NCI-H1436 treated with DMSO at 0.1 percent for 48 hours (cell line): ENCODE measurements at regions not wholly inside any gene's neighbourhood (a gene's known extent, or its start where the extent isn't known, plus 50 kb on each side); places are given as distances from the start of the nearest gene placed in this dataset.
"Not testable (repeated sequence)": the region's sequence is repeated elsewhere in the genome, so short reads cannot be mapped to it uniquely, and the experiment has no call there.

ENCODE experiments used
- DNase-seq: peaks from one replicate; lab custom pipeline; 2025; lab: John Stamatoyannopoulos, UW

GRCh38 chr10:130510755-130511154 is 374.6 kb downstream of the GLRX3 start:
- no peak for DNase-seq

GRCh38 chr10:130511766-130512165 is 375.6 kb downstream of the GLRX3 start:
- no peak for DNase-seq

- no peak for DNase-seq
These were observed 376.7 kb downstream of the GLRX3 start for GRCh38 chr10:130512936-130513335.

GRCh38 chr10:130513686-130514476 is 377.7 kb downstream of the GLRX3 start:
- DNase-seq, result no peak

- DNase-seq, result no peak
These were observed 379.5 kb downstream of the GLRX3 start for GRCh38 chr10:130515670-130516069.

GRCh38 chr10:130516141-130516735 is 380.0 kb downstream of the GLRX3 start:
- no peak for DNase-seq

- DNase-seq, result not testable (repeated sequence)
These were observed 382.7 kb downstream of the GLRX3 start for GRCh38 chr10:130518921-130519320.

- no peak for DNase-seq
These were observed 383.6 kb downstream of the GLRX3 start for GRCh38 chr10:130519791-130520190.

GRCh38 chr10:130531312-130531711 is 395.1 kb downstream of the GLRX3 start:
- DNase-seq, result no peak

- no peak for DNase-seq
These were observed 404.9 kb downstream of the GLRX3 start for GRCh38 chr10:130541090-130541489.

- no peak for DNase-seq
These were observed 406.6 kb downstream of the GLRX3 start for GRCh38 chr10:130542761-130543160.

- no peak for DNase-seq
These were observed 407.6 kb downstream of the GLRX3 start for GRCh38 chr10:130543794-130544193.

GRCh38 chr10:130545122-130545521 is 408.9 kb downstream of the GLRX3 start:
- no peak for DNase-seq

GRCh38 chr10:130545697-130546096 is 409.5 kb downstream of the GLRX3 start:
- DNase-seq, result no peak

GRCh38 chr10:130546841-130547240 is 410.6 kb downstream of the GLRX3 start:
- no peak for DNase-seq

GRCh38 chr10:130547368-130547767 is 411.2 kb downstream of the GLRX3 start:
- DNase-seq, result no peak

- no peak for DNase-seq
These were observed 414.9 kb downstream of the GLRX3 start for GRCh38 chr10:130550952-130551674.

- no peak for DNase-seq
These were observed 415.5 kb downstream of the GLRX3 start for GRCh38 chr10:130551676-130552075.

GRCh38 chr10:130553826-130554225 is 417.6 kb downstream of the GLRX3 start:
- no peak for DNase-seq

GRCh38 chr10:130554701-130555410 is 418.7 kb downstream of the GLRX3 start:
- DNase-seq, result no peak

GRCh38 chr10:130555411-130555750 is 419.2 kb downstream of the GLRX3 start:
- DNase-seq, result no peak

GRCh38 chr10:130557181-130557845 is 421.1 kb downstream of the GLRX3 start:
- DNase-seq, result no peak
